HFF-Myc (cell line): ENCODE measurements at regions not wholly inside any gene's neighbourhood (a gene's known extent, or its start where the extent isn't known, plus 50 kb on each side); places are given as distances from the start of the nearest gene placed in this dataset.

Experiments used
- DNase-seq: peaks from one replicate; pipeline ENCODE4 v3.0.0-alpha.2; 2011; ENCODE audit warnings: low read depth; ENCODE audit errors: extremely low read depth
- H3K4me3 ChIP-seq: replicated peaks from 2 replicates; pipeline ENCODE4 v1.5.1; 2011; ENCODE audit warnings: low read depth, mild to moderate bottlenecking, control low read depth, low read length
- CTCF ChIP-seq: IDR thresholded peaks from 2 replicates; pipeline ENCODE4 v1.5.1; 2012; ENCODE audit warnings: mild to moderate bottlenecking, low read depth, low read length, control low read depth; ENCODE audit errors: missing control alignments

GRCh38 chr6:131391116-131391515 lies 181.9 kb upstream of the ARG1 start:
- DNase-seq: no peak
- H3K4me3 ChIP-seq: no peak overlapping the region
- no peak for TF ChIP-seq CTCF

- no peak for TF ChIP-seq CTCF
- H3K4me3 ChIP-seq: no peak overlapping the region
- DNase-seq: no peak
These were observed 179.6 kb upstream of the ARG1 start for GRCh38 chr6:131393433-131393832.

GRCh38 chr6:131394768-131395432 lies 178.1 kb upstream of the ARG1 start:
- no peak overlapping the region for H3K4me3 ChIP-seq
- TF ChIP-seq CTCF: no peak
- no peak for DNase-seq

GRCh38 chr6:131398176-131398575 lies 174.8 kb upstream of the ARG1 start:
- TF ChIP-seq CTCF: no peak
- DNase-seq: no peak
- no peak overlapping the region for H3K4me3 ChIP-seq

GRCh38 chr6:131399433-131399832 lies 173.6 kb upstream of the ARG1 start:
- no peak for DNase-seq
- H3K4me3 ChIP-seq: no peak overlapping the region
- no peak for TF ChIP-seq CTCF

- peak; percentile 87 for DNase-seq
- no peak overlapping the region for H3K4me3 ChIP-seq
- no peak for TF ChIP-seq CTCF
These were observed 172.8 kb upstream of the ARG1 start for GRCh38 chr6:131400054-131400778.
